ENCODE measurements at regions not wholly inside any gene's neighbourhood (a gene's known extent, or its start where the extent isn't known, plus 50 kb on each side); places are given as distances from the start of the nearest gene placed in this dataset.

- no peak for DNase-seq (ENCODE audit: insufficient read length, low spot score)
- TF ChIP-seq CTCF (IDR thresholded peaks at IDR 0.05; ENCODE audit: insufficient read depth, missing control alignments): no peak
- FAIRE-seq: no peak
Observed at GRCh38 chr12:61863811-61864210, 396.4 kb upstream of the USP15 start.

DNA sequence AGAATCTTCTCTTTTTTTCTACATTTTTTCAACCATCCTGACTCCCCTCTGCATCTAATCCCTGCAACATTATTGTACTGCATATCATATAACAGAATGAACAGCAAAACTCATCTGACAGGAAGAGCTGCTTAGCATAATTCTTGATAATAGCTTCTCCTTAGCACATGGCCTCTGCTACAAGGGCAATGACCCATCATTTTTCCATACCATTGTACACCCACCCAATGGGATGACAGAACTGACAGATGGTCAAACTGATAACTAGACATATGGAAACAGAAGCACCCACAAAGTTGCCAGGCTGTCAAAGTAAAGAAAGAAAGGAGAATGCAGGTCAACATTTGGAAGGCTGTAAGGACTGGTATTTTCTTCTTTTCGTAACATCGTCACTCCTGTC is 390.4 kb upstream of the USP15 start:
- no peak for FAIRE-seq

GRCh38 chr12:61870658-61871484 is 389.3 kb upstream of the USP15 start:
- no peak for DNase-seq (ENCODE audit: insufficient read length, low spot score)
- no peak for FAIRE-seq
- TF ChIP-seq CTCF (IDR thresholded peaks at IDR 0.05; ENCODE audit: insufficient read depth, missing control alignments): no peak

More for the DNA sequence above, 390.4 kb upstream of the USP15 start:
- DNase-seq (ENCODE audit: insufficient read length, low spot score): no peak
- TF ChIP-seq CTCF (IDR thresholded peaks at IDR 0.05; ENCODE audit: insufficient read depth, missing control alignments): no peak

DNA sequence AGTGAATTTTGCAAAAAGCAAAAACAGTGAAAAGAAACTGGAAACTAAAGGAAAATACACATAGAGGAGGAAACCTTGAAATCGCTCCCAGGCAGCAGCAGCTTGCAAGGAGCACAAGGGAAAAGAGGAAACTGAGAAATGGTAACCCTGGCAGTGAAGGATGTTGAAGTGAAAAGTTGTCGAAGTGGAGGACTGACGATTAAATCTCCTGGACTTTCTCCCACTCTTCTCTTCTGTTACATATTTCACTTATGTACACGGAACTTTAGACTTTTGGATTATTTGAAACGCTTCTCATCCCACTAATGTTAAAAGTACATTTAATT is 388.8 kb upstream of the USP15 start:
- DNase-seq (ENCODE audit: insufficient read length, low spot score) (no peak), FAIRE-seq (no peak)
- TF ChIP-seq CTCF (IDR thresholded peaks at IDR 0.05; ENCODE audit: insufficient read depth, missing control alignments): no peak

DNA sequence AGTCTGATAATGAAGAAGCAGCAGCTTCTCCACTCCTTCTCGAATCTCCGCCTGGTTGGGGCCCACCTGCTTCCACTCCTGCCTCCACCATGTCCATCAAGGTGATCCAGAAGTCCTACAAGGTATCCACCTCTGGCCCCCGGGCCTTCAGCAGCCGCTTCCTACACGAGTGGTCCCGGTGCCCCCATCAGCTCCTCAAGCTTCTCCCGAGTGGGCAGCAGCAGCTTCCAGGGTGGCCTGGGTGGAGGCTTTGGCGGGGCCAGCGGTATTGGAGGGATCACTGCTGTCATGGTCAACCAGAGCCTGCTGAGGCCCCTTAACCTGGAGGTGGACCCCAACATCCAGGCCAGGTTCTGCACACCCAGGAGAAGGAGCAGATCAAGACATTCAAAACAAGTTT is 381.0 kb upstream of the USP15 start:
- no peak for FAIRE-seq
- no peak for TF ChIP-seq CTCF (IDR thresholded peaks at IDR 0.05; ENCODE audit: insufficient read depth, missing control alignments)
- DNase-seq (ENCODE audit: insufficient read length, low spot score): no peak

DNA sequence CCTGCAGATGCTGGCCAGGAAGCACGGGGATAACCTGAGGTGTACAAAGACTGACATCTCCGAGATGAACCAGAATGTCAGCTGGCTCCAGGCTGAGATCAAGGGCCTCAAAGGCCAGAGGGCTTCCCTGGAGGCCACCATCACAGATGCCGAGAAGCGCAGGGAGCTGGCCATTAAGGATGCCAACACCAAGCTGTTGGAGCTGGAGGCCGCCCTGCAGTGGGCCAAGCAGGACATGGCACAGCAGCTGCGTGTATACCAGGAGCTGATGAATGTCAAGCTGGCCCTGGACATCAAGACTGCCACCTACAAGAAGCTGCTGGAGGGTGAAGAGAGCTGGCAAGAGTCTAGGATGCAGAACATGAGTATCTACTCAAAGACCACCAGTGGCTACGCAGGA is 380.0 kb upstream of the USP15 start:
- DNase-seq (ENCODE audit: insufficient read length, low spot score) (no peak), FAIRE-seq (no peak)
- no peak for TF ChIP-seq CTCF (IDR thresholded peaks at IDR 0.05; ENCODE audit: insufficient read depth, missing control alignments)

GRCh38 chr12:61891632-61892031 is 368.6 kb upstream of the USP15 start:
- TF ChIP-seq CTCF (IDR thresholded peaks at IDR 0.05; ENCODE audit: insufficient read depth, missing control alignments): no peak
- no peak for DNase-seq (ENCODE audit: insufficient read length, low spot score)
- no peak for FAIRE-seq
